Spinal cord (tissue), 9 donors: ENCODE measurements at regions not wholly inside any gene's neighbourhood (a gene's known extent, or its start where the extent isn't known, plus 50 kb on each side); places are given as distances from the start of the nearest gene placed in this dataset.
A peak's percentile ranks its signal among the peaks of the same experiment; 100 is the strongest.

Experiments
- DNase-seq, 6 donors: peaks; one replicate each; pipeline versions ENCODE4 v3.0.0 to v3.0.0-alpha.2; 2013 to 2015; ENCODE audit warnings: low spot score in 6 of 6, low read depth in 4 of 6
- H3K27ac ChIP-seq: one replicate; pipeline ENCODE4 v1.5.1; 2013; ENCODE audit warnings: low read depth, low read length, control low read depth
- H3K27me3 ChIP-seq: one replicate; pipeline ENCODE4 v1.6.1; 2013; ENCODE audit warnings: low read length; ENCODE audit not compliant: control insufficient read depth, insufficient read depth
- H3K36me3 ChIP-seq: one replicate; pipeline ENCODE4 v1.6.1; 2013; ENCODE audit warnings: low read length; ENCODE audit not compliant: control insufficient read depth, insufficient read depth
- H3K4me1 ChIP-seq: one replicate; pipeline ENCODE4 v1.6.1; 2013; ENCODE audit warnings: low read length; ENCODE audit not compliant: control insufficient read depth, insufficient read depth
- H3K4me3 ChIP-seq: one replicate; pipeline ENCODE4 v1.5.1; 2013; ENCODE audit warnings: low read depth, low read length, control low read depth
- H3K9me3 ChIP-seq: one replicate; pipeline ENCODE4 v1.6.1; 2013; ENCODE audit warnings: low read length; ENCODE audit not compliant: control insufficient read depth, insufficient read depth
- WGBS: methylation state at CpG from one replicate; pipeline ENCODE4 v1.1.5; 2013; ENCODE audit warnings: missing lambda C conversion rate; ENCODE audit not compliant: insufficient coverage; 5-methylcytosine and 5-hydroxymethylcytosine counted together
- donor health status: healthy.

DNA sequence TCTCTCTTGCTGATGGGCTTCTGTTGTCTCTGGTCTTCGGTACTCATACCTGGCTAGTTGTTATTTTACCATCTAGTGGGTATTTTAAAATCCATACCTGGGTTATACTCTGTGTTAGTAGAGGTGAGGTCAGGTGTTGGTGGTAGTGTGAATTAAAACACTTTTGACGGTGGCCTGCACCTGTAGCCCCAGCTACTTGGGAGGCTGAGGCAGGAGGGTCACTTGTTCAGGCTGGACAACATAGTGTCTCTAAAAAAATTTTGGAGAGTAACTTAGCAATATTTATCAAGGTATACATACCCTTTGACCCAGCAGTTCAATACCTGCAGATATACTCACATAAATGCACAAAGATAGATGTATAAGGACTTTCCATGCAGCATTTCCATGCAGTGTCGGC, 55.4 kb downstream of the GSX1 start:
- Histone ChIP-seq H3K27me3 (no peaks in the 10 kb centered on the region), H3K4me1 (no peaks in the 10 kb centered on the region), H3K36me3 (no peaks in the 10 kb centered on the region), H3K9me3 (no peaks in the 10 kb centered on the region), H3K27ac (no peak overlapping the region), H3K4me3 (no peak overlapping the region)
- WGBS = 83% methylated on average over 1 of the region's 3 CpGs
- no peak for DNase-seq

DNA sequence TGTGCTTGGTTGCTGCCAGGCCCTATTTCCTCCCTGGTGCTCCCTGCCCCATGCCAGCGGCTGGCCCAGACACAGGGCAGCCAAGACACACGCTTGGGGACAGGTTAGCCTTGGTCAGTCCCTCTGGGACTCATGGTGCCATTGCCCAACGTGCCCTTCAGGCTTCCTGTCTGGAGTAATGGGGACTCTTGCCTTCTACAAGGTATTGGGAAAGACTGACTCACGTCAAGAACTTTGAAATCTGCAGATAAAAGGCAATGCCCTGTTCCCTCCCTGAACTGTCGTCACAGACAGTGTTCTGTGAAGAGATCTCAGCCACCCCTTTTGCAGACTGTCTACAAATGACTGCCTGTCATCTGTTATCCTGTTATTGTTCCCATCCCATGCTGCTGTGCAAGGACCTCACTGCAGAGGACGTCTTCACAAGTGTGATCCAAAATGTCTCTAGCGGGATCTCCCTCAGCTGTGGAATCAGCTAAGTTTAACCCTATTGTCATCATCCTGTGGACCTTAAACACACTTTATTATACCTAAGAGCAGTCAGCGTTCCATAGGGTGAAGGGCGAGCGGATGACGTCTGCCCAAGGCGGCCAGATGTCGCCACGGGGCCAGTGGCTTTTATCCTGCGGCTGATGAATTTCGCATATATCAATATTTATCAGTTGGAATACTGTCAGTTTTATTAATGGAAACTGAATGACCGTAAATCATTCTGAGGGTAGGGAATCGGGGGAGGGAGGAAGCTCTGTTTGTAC, 59.0 kb downstream of the GSX1 start:
- WGBS = 63% methylated on average over 9 of the region's 18 CpGs
- Histone ChIP-seq H3K4me1 (no peaks in the 10 kb centered on the region), H3K27ac (no peak overlapping the region), H3K36me3 (no peaks in the 10 kb centered on the region), H3K4me3 (no peak overlapping the region), H3K27me3 (peaks cover 2% of the 10 kb centered on the region), H3K9me3 (no peaks in the 10 kb centered on the region)
- DNase-seq = no peak

DNA sequence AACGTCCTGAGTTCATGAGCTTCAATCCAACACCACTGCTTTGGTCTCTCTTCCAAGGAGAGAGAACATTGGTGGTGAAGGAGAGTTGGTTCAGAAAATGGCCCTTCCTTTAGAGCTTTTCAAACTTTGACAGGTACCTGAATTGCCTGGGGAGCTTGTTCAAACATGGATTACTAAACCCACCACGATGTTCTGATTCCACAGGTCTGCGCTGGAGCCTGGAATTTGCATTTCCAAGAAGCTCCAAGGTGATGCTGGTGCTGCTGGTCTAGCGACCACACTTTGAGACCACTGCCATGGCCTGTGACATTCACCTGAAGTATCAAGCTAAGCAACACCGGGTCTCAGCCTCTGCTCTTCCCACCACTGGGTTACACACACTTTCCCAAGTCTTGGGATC, 60.2 kb downstream of the GSX1 start:
- 66% methylated on average over 4 of the region's 5 CpGs for WGBS
- Histone ChIP-seq H3K4me1 (no peaks in the 10 kb centered on the region), H3K27me3 (peaks cover 2% of the 10 kb centered on the region), H3K4me3 (no peak overlapping the region), H3K27ac (no peak overlapping the region), H3K36me3 (no peaks in the 10 kb centered on the region), H3K9me3 (no peaks in the 10 kb centered on the region)
- no peak for DNase-seq

DNA sequence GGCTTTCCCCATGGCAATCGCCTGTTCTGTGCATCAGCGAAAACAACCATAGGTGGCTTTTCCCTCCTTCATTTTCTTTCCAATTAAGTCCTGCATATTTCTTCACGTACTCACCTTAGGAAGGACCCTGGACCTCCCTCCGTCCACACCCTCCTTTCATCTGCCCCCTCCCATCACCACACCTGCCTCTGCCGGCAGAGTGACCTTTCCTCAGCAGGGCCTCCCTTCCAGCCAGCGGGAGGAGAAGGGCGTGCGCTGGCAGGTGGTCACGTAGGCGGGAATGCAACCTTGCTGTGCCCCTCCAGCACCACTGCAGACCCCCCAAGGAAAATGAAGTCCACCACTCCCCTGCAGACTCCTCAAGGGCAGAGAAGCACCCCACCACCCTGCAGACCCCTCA, 61.1 kb downstream of the GSX1 start:
- DNase-seq = no peak
- no peak overlapping the region for H3K27ac ChIP-seq
- no peaks in the 10 kb centered on the region for H3K36me3 ChIP-seq
- H3K4me1 ChIP-seq = no peaks in the 10 kb centered on the region
- peaks cover 2% of the 10 kb centered on the region for H3K27me3 ChIP-seq
- 39% methylated on average over 7 of the region's 10 CpGs for WGBS
- H3K4me3 ChIP-seq = no peak overlapping the region
- no peaks in the 10 kb centered on the region for H3K9me3 ChIP-seq

DNA sequence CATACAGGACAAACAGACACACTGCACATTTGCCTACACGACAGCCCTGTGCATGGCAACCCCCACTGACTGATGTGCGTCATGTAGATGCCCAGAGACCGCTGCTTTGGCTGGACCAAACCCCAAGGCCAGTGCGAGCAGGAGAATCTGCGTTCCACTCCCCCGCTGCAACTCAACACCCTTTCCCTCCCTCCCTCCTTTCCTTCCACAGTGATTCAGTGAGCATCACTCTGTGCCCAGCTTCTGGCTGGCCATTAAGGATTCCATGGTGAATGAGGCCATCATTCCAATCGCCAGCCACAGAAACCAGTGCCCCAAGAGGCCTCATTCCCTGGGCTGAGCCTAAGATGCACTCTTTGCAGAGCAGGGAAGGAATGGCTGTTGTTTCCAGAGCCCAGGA, 61.6 kb downstream of the GSX1 start:
- Histone ChIP-seq H3K4me1 (no peaks in the 10 kb centered on the region), H3K4me3 (no peak overlapping the region), H3K36me3 (no peaks in the 10 kb centered on the region), H3K27ac (no peak overlapping the region), H3K27me3 (peaks cover 2% of the 10 kb centered on the region), H3K9me3 (no peaks in the 10 kb centered on the region)
- 53% methylated on average over 7 of the region's 7 CpGs for WGBS
- DNase-seq = no peak

DNA sequence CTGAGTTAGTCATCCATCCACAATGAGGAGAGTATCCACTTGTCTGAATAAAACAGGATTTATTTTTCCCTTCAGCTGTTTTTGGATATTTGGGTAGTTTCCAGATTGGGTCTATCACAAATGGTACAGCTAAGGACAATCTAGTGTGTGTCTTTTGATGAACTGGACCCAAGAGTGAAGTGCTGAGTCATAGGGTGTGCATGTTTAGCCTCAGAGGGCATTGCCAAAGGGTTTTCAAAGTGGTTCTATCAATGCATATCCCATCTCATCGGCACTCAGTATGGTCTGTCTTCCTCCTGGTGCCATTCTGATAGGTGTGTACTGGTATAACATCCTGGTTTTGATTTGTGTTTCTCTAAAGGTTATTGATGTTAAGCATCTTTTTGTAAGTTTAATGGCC, 62.3 kb downstream of the GSX1 start:
- no CpG with 5 or more reads among the region's 1 CpG for WGBS
- H3K27me3 ChIP-seq = peaks cover 2% of the 10 kb centered on the region
- DNase-seq = no peak

DNA sequence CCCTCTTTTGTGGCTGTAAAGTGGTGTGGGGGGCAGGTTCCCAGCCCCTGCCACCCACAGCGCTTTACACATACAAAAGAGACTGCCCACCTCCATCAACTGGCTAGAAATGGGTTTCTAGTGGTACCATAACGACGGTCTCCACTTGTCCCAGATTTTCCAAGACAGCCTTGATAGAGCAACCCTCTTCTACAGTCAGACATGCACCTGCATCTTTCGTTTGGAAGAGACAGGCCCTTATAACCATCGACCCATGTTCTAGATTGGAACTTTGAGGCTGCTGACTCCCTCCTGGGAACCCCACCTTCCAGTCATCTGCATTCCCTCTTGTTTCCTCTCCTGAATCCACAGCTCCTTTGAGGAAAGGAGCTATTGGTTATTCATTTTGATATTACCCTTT, 63.1 kb downstream of the GSX1 start:
- no peak for DNase-seq
- Histone ChIP-seq H3K27ac (no peak overlapping the region), H3K9me3 (no peaks in the 10 kb centered on the region), H3K4me1 (no peaks in the 10 kb centered on the region), H3K4me3 (no peak overlapping the region), H3K36me3 (no peaks in the 10 kb centered on the region), H3K27me3 (peaks cover 2% of the 10 kb centered on the region)
- WGBS = 88% methylated on average over 2 of the region's 5 CpGs

More for the DNA sequence above, 62.3 kb downstream of the GSX1 start:
- Histone ChIP-seq H3K36me3 (no peaks in the 10 kb centered on the region), H3K4me1 (no peaks in the 10 kb centered on the region), H3K4me3 (no peak overlapping the region), H3K9me3 (no peaks in the 10 kb centered on the region), H3K27ac (no peak overlapping the region)

DNA sequence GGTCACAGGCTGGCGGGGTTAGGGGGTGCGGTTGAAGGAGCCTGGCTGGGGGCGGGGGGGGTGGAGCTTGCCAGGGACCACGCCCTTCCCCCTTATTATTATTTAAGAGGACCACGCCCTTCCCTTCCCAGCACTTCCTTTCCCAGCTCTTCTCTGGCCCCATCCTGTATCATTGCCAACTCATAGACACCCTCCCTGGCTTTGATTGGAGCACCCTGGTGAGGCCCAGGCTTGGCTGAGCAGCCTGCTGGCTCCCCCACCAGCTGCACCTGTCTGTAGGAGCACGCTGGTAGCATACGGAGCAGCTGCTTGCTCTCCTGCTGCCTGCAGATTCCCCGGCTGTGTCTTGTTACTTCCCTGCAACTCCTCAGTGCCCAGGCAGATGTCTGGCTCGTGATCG, 62.5 kb upstream of the PDX1 start:
- no peaks in the 10 kb centered on the region for H3K9me3 ChIP-seq
- H3K27me3 ChIP-seq = peaks cover 8% of the 10 kb centered on the region
- no peaks in the 10 kb centered on the region for H3K36me3 ChIP-seq
- WGBS = 52% methylated on average over 7 of the region's 10 CpGs
- H3K27ac ChIP-seq = no peak overlapping the region
- DNase-seq = peak in 1 of 6 donors; percentile 38
- no peak overlapping the region for H3K4me3 ChIP-seq
- no peaks in the 10 kb centered on the region for H3K4me1 ChIP-seq

DNA sequence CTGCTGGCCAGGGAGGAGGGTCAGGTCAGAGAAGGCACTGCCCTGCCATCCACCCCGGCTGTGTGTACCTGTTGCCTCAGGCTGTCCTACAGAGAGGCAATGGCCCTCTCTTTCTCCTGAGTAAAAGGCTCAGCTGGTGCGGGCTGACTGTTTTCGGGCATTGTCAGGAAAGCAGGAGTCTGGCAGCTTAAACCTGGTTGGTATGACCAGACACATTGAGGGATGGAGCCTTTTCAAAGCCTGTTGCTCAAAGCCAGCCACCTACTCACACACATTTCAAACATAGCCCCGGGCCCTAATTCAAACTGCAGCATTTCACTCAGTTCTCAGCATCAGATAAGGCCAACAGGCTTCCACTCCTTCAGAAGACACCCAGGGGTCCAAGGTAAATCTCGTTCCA, 61.8 kb upstream of the PDX1 start:
- no peaks in the 10 kb centered on the region for H3K9me3 ChIP-seq
- H3K27ac ChIP-seq = no peak overlapping the region
- no peaks in the 10 kb centered on the region for H3K4me1 ChIP-seq
- no peak overlapping the region for H3K4me3 ChIP-seq
- WGBS = 78% methylated on average over 4 of the region's 5 CpGs
- no peaks in the 10 kb centered on the region for H3K36me3 ChIP-seq
- H3K27me3 ChIP-seq = peaks cover 8% of the 10 kb centered on the region
- no peak for DNase-seq

DNA sequence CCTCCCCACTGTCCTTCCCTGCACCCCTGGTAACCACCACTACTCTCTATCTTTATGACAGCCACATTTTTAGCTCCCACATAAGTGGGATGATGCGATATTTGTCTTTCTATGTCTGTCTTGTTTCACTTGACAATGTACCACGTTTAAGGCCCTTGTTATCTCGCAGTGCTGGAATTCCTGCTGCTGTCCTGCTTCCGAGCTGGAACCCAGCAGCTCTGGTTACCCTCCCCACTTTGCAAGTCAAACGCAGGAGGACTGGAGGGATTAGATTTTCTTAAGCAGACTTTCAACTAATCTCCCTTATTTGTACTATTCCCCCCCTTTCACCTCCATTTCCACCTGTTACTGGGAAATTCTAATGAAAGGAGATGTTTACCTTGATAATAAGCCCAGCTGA, 59.1 kb upstream of the PDX1 start:
- Histone ChIP-seq H3K27ac (no peak overlapping the region), H3K4me1 (no peaks in the 10 kb centered on the region), H3K9me3 (peaks cover 1% of the 10 kb centered on the region), H3K27me3 (peaks cover 6% of the 10 kb centered on the region), H3K36me3 (no peaks in the 10 kb centered on the region), H3K4me3 (no peak overlapping the region)
- 8% methylated on average over 2 of the region's 5 CpGs for WGBS
- DNase-seq = no peak
